SKM-1 (cell line): ENCODE measurements at regions not wholly inside any gene's neighbourhood (a gene's known extent, or its start where the extent isn't known, plus 50 kb on each side); places are given as distances from the start of the nearest gene placed in this dataset.
A peak's percentile ranks its signal among the peaks of the same experiment; 100 is the strongest.

Experiments used
- DNase-seq: peaks from one replicate; lab custom pipeline; 2025; ENCODE audit not compliant: unreplicated experiment; lab: John Stamatoyannopoulos, UW

GRCh38 chr2:134135793-134136192, 118.1 kb upstream of the MGAT5 start:
- DNase-seq = no peak

GRCh38 chr2:134136731-134137130, 117.1 kb upstream of the MGAT5 start:
- DNase-seq = no peak

- no peak for DNase-seq
These were observed 116.7 kb upstream of the MGAT5 start for GRCh38 chr2:134137182-134137611.

- no peak for DNase-seq
These were observed 115.8 kb upstream of the MGAT5 start for GRCh38 chr2:134138115-134138514.

- no peak for DNase-seq
These were observed 114.3 kb upstream of the MGAT5 start for GRCh38 chr2:134139611-134140010.

- DNase-seq = no peak
These were observed 113.6 kb upstream of the MGAT5 start for GRCh38 chr2:134140251-134140661.

- no peak for DNase-seq
These were observed 112.1 kb upstream of the MGAT5 start for GRCh38 chr2:134141598-134142340.

GRCh38 chr2:134142341-134142738, 111.5 kb upstream of the MGAT5 start:
- no peak for DNase-seq

GRCh38 chr2:134142903-134143302, 111.0 kb upstream of the MGAT5 start:
- no peak for DNase-seq

GRCh38 chr2:134143568-134143967, 110.3 kb upstream of the MGAT5 start:
- DNase-seq = no peak

- DNase-seq = no peak
These were observed 109.7 kb upstream of the MGAT5 start for GRCh38 chr2:134144081-134144596.

GRCh38 chr2:134144651-134145050, 109.2 kb upstream of the MGAT5 start:
- no peak for DNase-seq

- DNase-seq = no peak
These were observed 108.4 kb upstream of the MGAT5 start for GRCh38 chr2:134145519-134145918.

- DNase-seq = no peak
These were observed 107.7 kb upstream of the MGAT5 start for GRCh38 chr2:134146161-134146560.

- no peak for DNase-seq
These were observed 107.3 kb upstream of the MGAT5 start for GRCh38 chr2:134146620-134147019.

GRCh38 chr2:134148172-134148571, 105.7 kb upstream of the MGAT5 start:
- no peak for DNase-seq

- peak; percentile 35 for DNase-seq
These were observed 104.9 kb upstream of the MGAT5 start for GRCh38 chr2:134148843-134149472.

GRCh38 chr2:134149904-134150303, 104.0 kb upstream of the MGAT5 start:
- no peak for DNase-seq

GRCh38 chr2:134150760-134151159, 103.1 kb upstream of the MGAT5 start:
- DNase-seq = no peak

GRCh38 chr2:134152045-134153010, 101.5 kb upstream of the MGAT5 start:
- no peak for DNase-seq

- no peak for DNase-seq
These were observed 100.5 kb upstream of the MGAT5 start for GRCh38 chr2:134153294-134153880.
